H1 (cell line): ENCODE measurements at regions not wholly inside any gene's neighbourhood (a gene's known extent, or its start where the extent isn't known, plus 50 kb on each side); places are given as distances from the start of the nearest gene placed in this dataset.
A peak's percentile ranks its signal among the peaks of the same experiment; 100 is the strongest.

Experiments
- CTCF ChIA-PET: fragments of 300-600 bp; sonication (Branson Sonifier 250); formaldehyde crosslinking; loops from one replicate; lab custom pipeline; 2021; ENCODE audit not compliant: partially characterized antibody; lab: Charles Lee
- POLR2A ChIA-PET: fragments of 300-600 bp; sonication (Branson Sonifier 250); formaldehyde crosslinking; loops from one replicate; lab custom pipeline; 2021; ENCODE audit warnings: inconsistent platforms; ENCODE audit not compliant: partially characterized antibody; lab: Charles Lee
- DNase-seq, 2 experiments: peaks; one replicate each; pipeline versions ENCODE4 v3.0.0 to v3.0.0-alpha.2; 2010 to 2022; ENCODE audit warnings: low spot score in 2 of 2, low read depth in 1 of 2, mixed read lengths in 1 of 2
- FAIRE-seq: peaks from 2 replicates; lab custom pipeline; 2011; peaks lifted over from hg19 to GRCh38; lab: Jason Lieb, UNC
- H2AFZ ChIP-seq: 2 replicates; pipeline ENCODE4 v1.8.1; 2012; ENCODE audit warnings: low read length, inconsistent platforms
- H2AK5ac ChIP-seq: 2 replicates; pipeline ENCODE4 v1.6.1; 2013; ENCODE audit warnings: low read depth, low read length
- H2BK120ac ChIP-seq: replicated peaks from 2 replicates; pipeline ENCODE3; 2013; ENCODE audit warnings: low read depth, low read length, inconsistent platforms
- H2BK12ac ChIP-seq: 2 replicates; pipeline ENCODE4 v1.6.1; 2013; ENCODE audit warnings: low read depth, low read length
- H2BK15ac ChIP-seq: 2 replicates; pipeline ENCODE4 v1.6.1; 2013; ENCODE audit warnings: low read length
- H2BK20ac ChIP-seq: 2 replicates; pipeline ENCODE4 v1.6.1; 2013; ENCODE audit warnings: low read length
- H2BK5ac ChIP-seq: 2 replicates; pipeline ENCODE4 v1.6.1; 2013; ENCODE audit warnings: low read depth, low read length
- H3K14ac ChIP-seq: 2 replicates; pipeline ENCODE4 v1.6.1; 2013; ENCODE audit warnings: inconsistent platforms; ENCODE audit not compliant: insufficient read length
- H3K18ac ChIP-seq: 2 replicates; pipeline ENCODE4 v1.6.1; 2013; ENCODE audit warnings: low read length; ENCODE audit errors: extremely low read depth
- H3K23ac ChIP-seq: 2 replicates; pipeline ENCODE4 v1.6.1; 2013; ENCODE audit warnings: inconsistent platforms; ENCODE audit not compliant: insufficient read length
- H3K23me2 ChIP-seq: 2 replicates; pipeline ENCODE4 v1.6.1; 2013; ENCODE audit warnings: low read depth, low read length
- H3K27ac ChIP-seq: 2 replicates; pipeline ENCODE4 v1.6.1; 2011; ENCODE audit warnings: low read depth, low read length, inconsistent platforms
- H3K27me3 ChIP-seq, 4 experiments: replicated peaks in 1 of 4; 1 replicate in 1 of 4; 2 replicates in 3 of 4; pipeline versions ENCODE4 v1.6.1 to v1.8.1; 2011 to 2013; ENCODE audit warnings: low read length in 3 of 4, mild to moderate bottlenecking in 3 of 4, inconsistent platforms in 2 of 4, mixed read lengths in 2 of 4, moderate library complexity in 1 of 4; ENCODE audit not compliant: control insufficient read depth in 3 of 4, insufficient read depth in 3 of 4; ENCODE audit errors: extremely low read depth in 1 of 4
- H3K36me3 ChIP-seq, 4 experiments: 2 replicates each; pipeline versions ENCODE4 v1.6.1 to v1.8.1; 2011 to 2013; ENCODE audit warnings: mild to moderate bottlenecking in 4 of 4, low read length in 3 of 4, moderate library complexity in 2 of 4, control low read depth in 1 of 4, inconsistent platforms in 1 of 4; ENCODE audit not compliant: insufficient read depth in 4 of 4, control insufficient read depth in 2 of 4
- H3K4ac ChIP-seq: replicated peaks from 2 replicates; pipeline ENCODE3; 2013; ENCODE audit warnings: low read length, low read depth, mixed read lengths, inconsistent platforms; ENCODE audit not compliant: insufficient read length
- H3K4me1 ChIP-seq, 4 experiments: replicated peaks in 1 of 4; 1 replicate in 1 of 4; 2 replicates in 3 of 4; pipeline versions ENCODE4 v1.6.1 to v1.8.1; 2011 to 2013; ENCODE audit warnings: low read length in 3 of 4, inconsistent platforms in 2 of 4, mixed read lengths in 1 of 4; ENCODE audit not compliant: insufficient read depth in 4 of 4, control insufficient read depth in 3 of 4
- H3K4me2 ChIP-seq, 2 experiments: 2 replicates each; pipeline versions ENCODE4 v1.6.1 to v1.8.1; 2011 to 2013; ENCODE audit warnings: low read depth in 2 of 2, low read length in 2 of 2, control low read depth in 1 of 2, inconsistent platforms in 1 of 2, mild to moderate bottlenecking in 1 of 2; ENCODE audit not compliant: insufficient read depth in 1 of 2
- H3K4me3 ChIP-seq, 4 experiments: fragments of 200-600, 300-600 bp in 1 of 4; sonication (generic), shearing (Covaris generic), sonication (Bioruptor Twin) in 1 of 4; 2 replicates each; pipeline versions ENCODE4 v1.5.1 to v1.8.1; 2011 to 2016; ENCODE audit warnings: low read length in 4 of 4, low read depth in 3 of 4, control low read depth in 2 of 4, inconsistent platforms in 2 of 4, mild to moderate bottlenecking in 2 of 4, mixed read lengths in 1 of 4, moderate library complexity in 1 of 4; ENCODE audit not compliant: insufficient read depth in 2 of 4; ENCODE audit errors: extremely low read depth in 1 of 4
- H3K56ac ChIP-seq: replicated peaks from 2 replicates; pipeline ENCODE3; 2013; ENCODE audit warnings: low read depth, mild to moderate bottlenecking, mixed read lengths, low read length, inconsistent platforms; ENCODE audit not compliant: insufficient read length
- H3K79me1 ChIP-seq: 2 replicates; pipeline ENCODE4 v1.6.1; 2013; ENCODE audit warnings: low read depth, low read length, control low read depth
- H3K79me2 ChIP-seq, 2 experiments: 2 replicates each; pipeline versions ENCODE4 v1.6.1 to v1.8.1; 2012 to 2013; ENCODE audit warnings: low read length in 2 of 2, mild to moderate bottlenecking in 2 of 2, inconsistent platforms in 1 of 2; ENCODE audit not compliant: insufficient read depth in 2 of 2, control insufficient read depth in 1 of 2
- H3K9ac ChIP-seq, 4 experiments: replicated peaks in 1 of 4; 1 replicate in 1 of 4; 2 replicates in 3 of 4; pipeline versions ENCODE4 v1.6.1 to v1.8.1; 2011 to 2013; ENCODE audit warnings: low read depth in 3 of 4, low read length in 3 of 4, control low read depth in 2 of 4, mild to moderate bottlenecking in 2 of 4, moderate library complexity in 2 of 4, inconsistent platforms in 1 of 4; ENCODE audit errors: extremely low read depth in 1 of 4
- H3K9me3 ChIP-seq, 2 experiments: 2 replicates each; pipeline versions ENCODE4 v1.6.1 to v1.8.1; 2012 to 2013; ENCODE audit warnings: mild to moderate bottlenecking in 2 of 2, moderate library complexity in 2 of 2, control low read depth in 1 of 2, inconsistent platforms in 1 of 2, low read depth in 1 of 2, low read length in 1 of 2, mixed read lengths in 1 of 2; ENCODE audit not compliant: insufficient read depth in 2 of 2
- H4K20me1 ChIP-seq, 2 experiments: replicated peaks in 1 of 2; 2 replicates each; pipeline versions ENCODE3 to v1.8.1; 2011 to 2013; ENCODE audit warnings: inconsistent platforms in 2 of 2, low read length in 2 of 2, mild to moderate bottlenecking in 1 of 2; ENCODE audit not compliant: insufficient read depth in 2 of 2, control insufficient read depth in 1 of 2
- H4K5ac ChIP-seq: 2 replicates; pipeline ENCODE4 v1.6.1; 2013; ENCODE audit warnings: low read length, low read depth, mixed read lengths, inconsistent platforms; ENCODE audit not compliant: insufficient read length
- H4K8ac ChIP-seq: 2 replicates; pipeline ENCODE4 v1.8.0; 2013; ENCODE audit warnings: mild to moderate bottlenecking, moderate library complexity, low read length, inconsistent platforms; ENCODE audit not compliant: insufficient read depth; ENCODE audit errors: extremely low read depth
- H4K91ac ChIP-seq: replicated peaks from 2 replicates; pipeline ENCODE3; 2013; ENCODE audit warnings: low read length, mixed read lengths, inconsistent platforms; ENCODE audit not compliant: insufficient read length
- BRCA1 ChIP-seq: IDR thresholded peaks from 2 replicates; pipeline ENCODE4 v1.6.1; 2012; ENCODE audit warnings: low read depth, low read length, improper control_type of control experiment
- RAD21 ChIP-seq, 2 experiments: IDR thresholded peaks in 1 of 2; conservative IDR thresholded peaks in 1 of 2; 2 replicates each; pipeline ENCODE4 v1.6.1; 2011; ENCODE audit warnings: low read depth in 2 of 2, low read length in 2 of 2, improper control_type of control experiment in 1 of 2, inconsistent platforms in 1 of 2, mild to moderate bottlenecking in 1 of 2, moderate library complexity in 1 of 2
- WGBS, 2 experiments: shearing (Covaris generic) in 1 of 2; methylation state at CpG; one replicate each; pipeline versions ENCODE4 v1.1.6 to v1.1.7; 2013 to 2015; ENCODE audit warnings: low lambda C conversion rate in 2 of 2, mixed read lengths in 2 of 2, inconsistent platforms in 1 of 2, low coverage in 1 of 2, missing lambda C conversion rate in 1 of 2; ENCODE audit not compliant: insufficient replicate concordance in 2 of 2, insufficient coverage in 1 of 2, insufficient read length in 1 of 2; ENCODE audit errors: extremely low coverage in 1 of 2, missing lambda C conversion rate in 1 of 2; 5-methylcytosine and 5-hydroxymethylcytosine counted together

DNA sequence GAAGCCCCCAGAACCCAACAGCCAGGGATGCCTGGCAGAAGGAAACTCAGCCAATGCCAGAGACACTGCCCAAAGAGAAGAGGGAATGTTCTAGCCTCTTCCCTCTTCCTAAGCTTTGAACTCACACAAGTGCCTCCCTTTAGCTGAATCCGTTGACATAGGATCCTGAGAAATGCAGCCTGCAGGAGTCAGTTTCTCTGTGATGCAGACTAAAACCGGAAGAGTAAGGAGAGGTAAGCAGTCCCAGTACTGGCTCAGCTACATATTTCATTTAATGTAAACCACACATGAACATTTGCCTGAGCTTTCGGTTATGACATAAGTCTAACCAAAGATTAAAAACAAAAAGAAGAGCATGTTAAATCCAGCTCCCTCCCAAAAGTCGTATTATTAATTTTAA is 768.7 kb downstream of the TBL1XR1 start:
- H3K27ac ChIP-seq = no peak overlapping the region
- H3K9ac ChIP-seq = no peak overlapping the region
- CTCF ChIA-PET = interaction anchor here (0.7 to 1.1 kb wide), 4 partner anchors 19 to 224 kb away, joined by 3 to 4 read pairs (median 3); no protein-coding TSS in a partner anchor
- no peak overlapping the region for H3K18ac ChIP-seq
- H3K4me1 ChIP-seq = peaks cover 0 to 5% (median 3%) of the 10 kb centered on the region in 4 experiments; a peak in 2 of 7 replicates
- H2BK5ac ChIP-seq = no peak overlapping the region
- H3K9me3 ChIP-seq = no peaks in the 10 kb centered on the region
- H3K4me3 ChIP-seq = no peak overlapping the region
- no peaks in the 10 kb centered on the region for H3K79me2 ChIP-seq
- no peak overlapping the region for H3K4me2 ChIP-seq
- H3K14ac ChIP-seq = no peak overlapping the region
- no peak overlapping the region for H2BK20ac ChIP-seq
- no peak overlapping the region for H2BK15ac ChIP-seq
- H4K91ac ChIP-seq = no peak overlapping the region
- POLR2A ChIA-PET = interaction anchor here (2.6 kb wide), 1 partner anchor 11 kb away, joined by 8 read pairs; no protein-coding TSS in a partner anchor
- no peaks in the 10 kb centered on the region for H3K23me2 ChIP-seq
- no peak for TF ChIP-seq BRCA1
- peak; percentile 12 to 19; a peak in 2 of 4 replicates for TF ChIP-seq RAD21 (IDR thresholded peaks at IDR 0.05 in 1 of 2, conservative IDR thresholded peaks at IDR 0.05 in 1 of 2; ENCODE audit: low read depth in 2 of 2, low read length in 2 of 2)
- 49% methylated on average over 4 of the region's 4 CpGs; no CpG with 5 or more reads in 1 of the 2 experiments for WGBS, 2 experiments
- H4K5ac ChIP-seq = no peak overlapping the region
- no peaks in the 10 kb centered on the region for H4K20me1 ChIP-seq
- no peaks in the 10 kb centered on the region for H3K79me1 ChIP-seq
- no peak for DNase-seq
- no peak overlapping the region for H2AK5ac ChIP-seq
- H2AFZ ChIP-seq = peak overlapping the region; percentile 81; the same call in 1 of the 2 replicates
- H3K23ac ChIP-seq = no peak overlapping the region
- no peaks in the 10 kb centered on the region for H3K27me3 ChIP-seq
- H2BK12ac ChIP-seq = no peak overlapping the region
- no peak overlapping the region for H4K8ac ChIP-seq
- FAIRE-seq = no peak
- no peak overlapping the region for H3K4ac ChIP-seq
- H3K56ac ChIP-seq = no peak overlapping the region
- no peak overlapping the region for H2BK120ac ChIP-seq
- H3K36me3 ChIP-seq = no peaks in the 10 kb centered on the region
